GM18861 (cell line): ENCODE measurements at regions not wholly inside any gene's neighbourhood (a gene's known extent, or its start where the extent isn't known, plus 50 kb on each side); places are given as distances from the start of the nearest gene placed in this dataset.

Experiments used
- ATAC-seq: cut with Tn5 transposase; IDR thresholded peaks from one replicate; pipeline ENCODE4 v1.9.1; 2021; ENCODE audit not compliant: unreplicated experiment

GRCh38 chr2:57546478-57546877, 500.1 kb upstream of the VRK2 start:
- ATAC-seq = no peak

- ATAC-seq = peak; percentile 69
Measured at GRCh38 chr2:57549642-57550102, 496.9 kb upstream of the VRK2 start.

GRCh38 chr2:57550912-57551311, 495.7 kb upstream of the VRK2 start:
- no peak for ATAC-seq

- no peak for ATAC-seq
Measured at GRCh38 chr2:57552885-57553284, 493.7 kb upstream of the VRK2 start.

- no peak for ATAC-seq
Measured at GRCh38 chr2:57554348-57554747, 492.3 kb upstream of the VRK2 start.

- no peak for ATAC-seq
Measured at GRCh38 chr2:57558312-57558711, 488.3 kb upstream of the VRK2 start.

GRCh38 chr2:57562495-57562894, 484.1 kb upstream of the VRK2 start:
- ATAC-seq = no peak

- ATAC-seq = no peak
Measured at GRCh38 chr2:57563015-57563414, 483.6 kb upstream of the VRK2 start.

GRCh38 chr2:57567245-57567644, 479.4 kb upstream of the VRK2 start:
- no peak for ATAC-seq

- no peak for ATAC-seq
Measured at GRCh38 chr2:57569396-57569795, 477.2 kb upstream of the VRK2 start.

GRCh38 chr2:57570961-57571360, 475.6 kb upstream of the VRK2 start:
- no peak for ATAC-seq

- no peak for ATAC-seq
Measured at GRCh38 chr2:57575700-57576268, 470.8 kb upstream of the VRK2 start.

- ATAC-seq = no peak
Measured at GRCh38 chr2:57576983-57577382, 469.6 kb upstream of the VRK2 start.

GRCh38 chr2:57597940-57598339, 448.7 kb upstream of the VRK2 start:
- no peak for ATAC-seq

GRCh38 chr2:57598551-57598950, 448.1 kb upstream of the VRK2 start:
- no peak for ATAC-seq

GRCh38 chr2:57602733-57603132, 443.9 kb upstream of the VRK2 start:
- ATAC-seq = no peak

- ATAC-seq = no peak
Measured at GRCh38 chr2:57614988-57615387, 431.6 kb upstream of the VRK2 start.

GRCh38 chr2:57615855-57616556, 430.6 kb upstream of the VRK2 start:
- ATAC-seq = no peak

- no peak for ATAC-seq
Measured at GRCh38 chr2:57617318-57617717, 429.3 kb upstream of the VRK2 start.

- ATAC-seq = no peak
Measured at GRCh38 chr2:57621122-57621663, 425.4 kb upstream of the VRK2 start.

GRCh38 chr2:57622009-57622408, 424.6 kb upstream of the VRK2 start:
- ATAC-seq = no peak

- ATAC-seq = no peak
Measured at GRCh38 chr2:57656198-57656597, 390.4 kb upstream of the VRK2 start.

GRCh38 chr2:57669570-57669969, 377.0 kb upstream of the VRK2 start:
- no peak for ATAC-seq
